ENCODE measurements at regions not wholly inside any gene's neighbourhood (a gene's known extent, or its start where the extent isn't known, plus 50 kb on each side); places are given as distances from the start of the nearest gene placed in this dataset.

- TF ChIP-seq CTCF (IDR thresholded peaks at IDR 0.05; ENCODE audit: insufficient read depth, low read depth, low read length) (no peak), EZH2 (IDR thresholded peaks at IDR 0.05; ENCODE audit: insufficient read depth, low read length) (no peak)
These were observed 262.4 kb downstream of the INSIG2 start for GRCh38 chr2:118350621-118351020.
